Muscle of arm (tissue), 1 donor: ENCODE measurements at regions not wholly inside any gene's neighbourhood (a gene's known extent, or its start where the extent isn't known, plus 50 kb on each side); places are given as distances from the start of the nearest gene placed in this dataset.

Source experiments
- DNase-seq: peaks from one replicate; pipeline ENCODE4 v3.0.0-alpha.2; 2013

DNA sequence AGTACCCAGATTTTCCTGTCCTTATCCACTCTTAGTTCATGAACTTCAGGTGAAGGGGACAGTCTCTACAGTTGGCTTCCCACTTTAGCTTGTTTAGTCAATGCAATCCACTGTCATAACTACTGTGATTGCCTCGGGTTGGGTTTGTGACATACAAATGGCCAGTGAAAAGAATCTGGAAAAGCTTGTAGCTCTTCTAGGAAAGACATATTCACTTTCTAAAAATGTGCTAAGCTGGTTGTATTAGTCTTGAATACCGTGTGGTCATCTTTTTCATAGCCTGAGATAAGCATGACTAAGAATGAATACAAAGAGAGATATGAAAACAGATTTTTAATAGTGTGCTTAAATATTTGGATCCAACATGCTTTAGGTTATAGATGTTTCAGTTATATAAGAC is 1443.5 kb upstream of the IGFBP7 start:
- no peak for DNase-seq

DNA sequence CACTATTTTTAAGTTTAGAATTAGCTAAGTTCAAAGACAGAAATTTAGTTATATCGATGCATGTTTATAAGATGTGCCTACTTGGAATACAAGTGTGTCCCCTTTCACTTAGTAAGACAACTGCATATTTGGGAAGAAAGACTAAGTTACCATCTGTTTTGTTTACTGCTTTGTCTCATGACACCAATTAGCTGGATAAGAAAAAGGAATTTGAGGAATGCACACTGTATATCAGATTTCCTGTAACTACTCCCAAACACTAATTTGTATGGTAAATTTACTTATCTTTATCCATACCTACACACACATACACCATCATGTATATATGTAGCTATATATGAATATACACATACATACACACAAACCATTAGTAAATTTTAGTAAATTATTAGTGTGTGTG is 1442.8 kb upstream of the IGFBP7 start:
- no peak for DNase-seq

DNA sequence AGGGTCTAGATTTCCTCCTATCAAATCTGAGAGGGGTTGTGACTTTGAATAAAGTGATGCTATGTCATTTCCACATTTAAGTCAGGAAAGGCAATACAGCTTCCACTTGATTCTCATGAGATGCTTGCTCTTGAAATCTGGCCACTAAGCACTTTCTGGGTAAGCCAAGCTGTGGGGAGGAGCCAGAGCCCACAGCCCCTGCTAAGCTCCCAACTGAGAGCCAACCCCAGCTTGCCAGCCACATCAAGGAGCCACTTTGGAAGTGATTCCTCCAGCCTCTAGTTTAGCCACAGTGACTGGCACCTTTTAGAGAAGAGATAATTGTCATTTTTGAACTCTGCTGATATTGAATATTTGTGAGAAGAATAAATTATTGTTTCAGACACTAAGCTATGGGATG is 1441.5 kb upstream of the IGFBP7 start:
- DNase-seq, result no peak

DNA sequence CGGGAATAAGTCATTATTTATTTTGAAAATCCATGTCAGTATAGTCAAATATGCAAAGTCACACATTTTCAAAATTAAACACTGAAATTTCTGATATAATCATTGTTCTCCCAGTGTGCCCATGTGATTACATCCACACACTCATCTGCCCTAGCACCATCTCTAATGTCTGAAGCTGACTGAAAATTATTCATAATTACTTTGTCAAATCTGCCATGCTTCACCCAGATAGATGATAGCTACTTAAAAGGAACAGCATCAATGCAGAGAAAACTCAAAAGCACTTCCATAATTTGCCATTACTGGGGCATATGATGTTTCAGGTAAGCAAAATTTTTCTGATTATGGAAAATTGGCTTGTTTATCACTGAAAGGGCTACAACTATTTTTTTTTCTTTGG is 1433.3 kb upstream of the IGFBP7 start:
- DNase-seq, result no peak

DNA sequence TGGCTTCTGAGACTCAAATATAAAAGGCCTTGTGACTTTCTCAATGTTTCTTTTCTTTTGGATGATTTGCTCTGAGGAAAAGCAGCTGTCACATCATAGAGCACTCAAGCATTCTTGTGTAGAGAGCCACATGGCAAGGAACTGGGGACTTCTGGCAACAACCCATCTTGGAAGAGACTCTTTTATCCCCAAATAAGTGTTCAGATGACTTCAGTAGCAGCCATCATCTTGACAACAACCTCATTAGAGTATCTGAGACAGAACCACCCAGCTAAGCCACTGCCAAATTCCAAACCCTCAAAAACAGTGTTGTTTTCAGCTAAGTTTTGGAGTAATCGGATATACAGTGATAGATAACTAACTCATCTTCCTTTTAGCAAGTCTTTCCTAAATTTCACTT is 1431.7 kb upstream of the IGFBP7 start:
- no peak for DNase-seq

DNA sequence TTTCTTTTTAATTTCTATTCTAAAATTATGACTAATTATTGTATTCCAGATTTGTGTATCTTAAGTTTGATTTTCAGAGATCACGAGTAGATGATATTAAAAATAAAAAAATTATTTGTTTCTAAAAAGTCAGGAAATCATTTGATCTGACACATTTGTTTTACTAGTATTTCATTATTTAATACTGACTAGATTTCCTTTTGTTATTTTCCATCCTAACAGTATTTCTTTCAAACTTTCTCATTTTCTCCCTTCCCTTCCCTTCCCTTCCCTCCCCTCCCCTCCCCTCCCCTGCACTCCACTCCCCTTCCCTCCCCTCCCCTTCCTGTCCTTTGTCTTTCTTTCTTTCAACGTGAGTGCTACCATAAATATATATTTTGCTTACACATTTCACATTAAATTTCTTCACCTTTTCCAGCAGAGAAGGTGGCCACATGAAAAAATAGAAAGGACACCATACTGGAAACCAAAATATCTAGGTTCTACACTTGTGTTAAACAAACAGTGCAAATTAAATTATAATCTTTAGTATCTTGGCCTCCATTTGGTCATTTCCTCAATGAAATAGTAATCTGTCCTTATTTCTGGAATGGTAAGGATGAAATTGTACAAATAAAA is 1412.7 kb upstream of the IGFBP7 start:
- DNase-seq, result no peak

DNA sequence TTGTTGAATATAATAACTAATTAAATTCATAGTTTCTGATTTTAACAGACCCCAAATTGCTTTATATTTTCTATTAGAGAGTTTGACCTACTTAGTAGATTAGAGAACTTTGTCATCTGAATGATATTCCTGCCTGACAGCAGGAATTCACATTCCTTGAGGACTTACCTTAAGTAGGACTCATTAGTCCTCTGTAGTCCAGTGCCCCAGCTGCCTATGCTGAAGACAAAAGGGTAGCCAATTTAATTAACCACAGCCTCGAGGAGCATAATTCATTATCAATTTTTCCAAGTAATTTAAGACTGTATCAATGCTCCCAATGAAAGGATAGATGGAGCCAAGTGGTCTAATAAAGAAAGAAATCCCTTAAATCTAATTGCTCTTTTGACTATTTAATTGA is 1405.0 kb upstream of the IGFBP7 start:
- DNase-seq, result no peak

DNA sequence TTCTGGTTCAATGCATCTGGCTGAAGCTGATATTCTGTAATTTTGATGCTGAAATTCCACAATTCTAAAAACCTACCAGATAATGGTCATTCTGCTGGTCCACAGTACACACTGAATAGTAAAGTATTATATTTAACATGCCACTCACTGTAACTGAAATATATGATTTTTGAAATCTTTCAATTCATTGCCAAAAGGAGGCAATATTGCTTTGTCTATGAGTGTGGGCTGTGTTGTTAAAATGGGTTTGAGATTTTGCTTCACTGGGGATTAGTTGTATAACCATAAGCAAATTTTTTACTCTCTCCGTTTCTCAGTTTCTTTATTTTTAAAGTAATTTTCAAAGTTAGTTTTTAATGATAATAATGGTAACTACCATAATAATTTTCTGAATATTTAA is 1404.1 kb upstream of the IGFBP7 start:
- no peak for DNase-seq

DNA sequence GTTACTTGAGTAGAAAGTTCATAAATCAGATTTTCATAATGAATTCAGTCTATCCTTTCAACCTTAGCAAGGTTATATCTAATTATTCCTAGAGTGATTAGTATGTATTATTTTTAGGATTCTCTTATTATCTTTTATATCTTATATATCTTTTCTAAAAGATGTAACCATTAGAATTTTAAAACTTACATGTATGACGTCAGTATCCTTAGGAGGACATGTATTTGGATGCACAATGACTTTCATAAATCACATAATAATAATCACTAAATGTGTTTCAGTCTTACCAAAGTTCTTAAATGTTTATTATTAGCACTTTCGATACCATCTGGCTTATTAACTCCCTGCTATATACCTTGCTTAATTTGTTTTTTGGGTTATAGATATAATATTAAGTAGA is 1400.5 kb upstream of the IGFBP7 start:
- DNase-seq, result no peak

DNA sequence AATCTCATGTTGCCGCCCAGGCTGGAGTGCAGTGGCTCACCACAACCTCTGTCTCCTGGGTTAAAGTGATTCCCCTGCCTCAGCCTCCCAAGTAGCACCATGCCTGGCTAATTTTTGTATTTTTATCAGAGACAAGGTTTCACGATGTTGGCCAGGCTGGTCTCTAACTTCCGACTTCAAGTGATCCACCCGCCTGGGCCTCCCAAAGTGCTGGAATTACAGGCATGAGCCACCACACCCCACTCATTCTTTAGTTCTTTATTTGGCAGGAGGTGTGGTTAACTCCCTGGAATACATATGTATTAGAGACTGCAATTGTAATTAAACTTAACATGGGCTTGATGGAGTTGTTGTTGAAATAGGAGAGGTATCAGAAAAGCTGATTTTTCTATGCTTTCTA is 1396.9 kb upstream of the IGFBP7 start:
- DNase-seq, result no peak

DNA sequence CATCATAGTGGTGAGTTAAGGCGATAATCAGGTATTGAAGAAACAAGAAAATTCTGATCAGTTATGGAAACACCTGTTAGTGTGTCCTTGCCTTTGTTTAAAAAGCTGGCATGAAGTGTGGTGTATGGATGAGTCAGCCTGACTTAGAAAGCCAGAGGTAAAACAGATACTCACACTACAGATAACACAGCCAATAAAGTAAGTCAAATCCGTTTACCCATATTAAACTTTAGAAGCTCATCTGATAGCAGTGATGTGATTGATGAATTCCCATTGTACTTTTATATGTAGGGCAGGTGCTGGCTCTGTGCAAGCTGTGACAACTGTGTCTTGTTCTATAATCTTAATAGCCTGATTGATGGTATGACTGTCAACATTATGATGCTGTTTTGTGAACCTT is 1392.7 kb upstream of the IGFBP7 start:
- DNase-seq, result no peak

DNA sequence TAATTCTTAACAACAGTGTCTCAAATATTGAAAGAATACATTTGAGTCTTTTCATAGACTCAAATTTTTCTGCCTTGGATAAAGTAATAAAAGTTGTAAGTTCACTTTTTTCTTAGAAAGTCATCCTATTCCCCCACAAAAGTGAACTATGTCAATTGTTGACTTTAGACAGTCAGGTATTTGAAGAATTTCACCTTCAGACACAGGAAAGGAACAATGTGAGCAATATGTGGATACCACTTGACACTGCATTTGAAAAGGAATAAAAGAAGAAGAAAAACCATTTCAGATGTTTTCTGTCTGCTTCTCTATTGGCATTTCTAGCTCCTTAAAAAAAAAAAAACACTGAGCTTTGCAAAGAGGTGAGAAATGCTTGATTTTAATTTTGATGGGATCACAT is 1389.0 kb upstream of the IGFBP7 start:
- DNase-seq, result no peak

DNA sequence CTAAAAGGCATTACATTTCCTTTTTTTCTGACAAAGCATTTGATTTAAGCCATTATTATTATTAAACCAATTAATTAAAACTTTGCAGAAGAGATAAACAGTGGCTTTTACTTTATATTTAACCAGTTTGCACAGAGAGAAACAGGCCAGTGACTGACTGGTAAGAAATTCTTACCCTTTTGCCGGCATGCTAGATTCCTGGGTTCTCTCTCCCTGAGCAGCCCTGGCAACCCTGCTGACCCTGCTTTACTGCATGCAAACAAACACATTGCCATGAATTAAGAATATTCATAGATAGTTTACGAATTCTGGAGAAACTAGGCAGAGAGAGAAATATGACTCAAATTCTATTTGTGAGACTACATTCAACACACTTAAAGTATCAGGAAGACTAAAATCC is 1381.4 kb upstream of the IGFBP7 start:
- DNase-seq, result no peak

DNA sequence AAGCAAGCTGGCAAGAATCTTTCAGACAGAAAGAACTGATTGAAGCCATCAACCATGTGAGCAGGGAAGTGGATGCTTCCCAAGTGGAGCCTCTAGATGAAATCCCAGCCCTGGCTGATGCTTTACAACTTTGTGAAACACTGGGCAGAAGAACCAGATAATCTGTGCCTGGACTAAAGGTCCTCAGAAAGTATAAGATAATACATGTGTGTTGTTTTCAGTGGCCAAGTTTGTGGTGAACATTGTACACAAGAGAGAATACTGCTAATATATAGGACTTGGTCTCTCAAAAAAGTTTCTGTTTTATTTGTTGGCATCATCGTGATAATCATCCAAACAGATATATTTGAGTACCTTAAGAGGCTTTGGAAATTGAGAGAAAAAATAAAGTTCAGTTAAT is 1367.8 kb upstream of the IGFBP7 start:
- peak; percentile 23 for DNase-seq

DNA sequence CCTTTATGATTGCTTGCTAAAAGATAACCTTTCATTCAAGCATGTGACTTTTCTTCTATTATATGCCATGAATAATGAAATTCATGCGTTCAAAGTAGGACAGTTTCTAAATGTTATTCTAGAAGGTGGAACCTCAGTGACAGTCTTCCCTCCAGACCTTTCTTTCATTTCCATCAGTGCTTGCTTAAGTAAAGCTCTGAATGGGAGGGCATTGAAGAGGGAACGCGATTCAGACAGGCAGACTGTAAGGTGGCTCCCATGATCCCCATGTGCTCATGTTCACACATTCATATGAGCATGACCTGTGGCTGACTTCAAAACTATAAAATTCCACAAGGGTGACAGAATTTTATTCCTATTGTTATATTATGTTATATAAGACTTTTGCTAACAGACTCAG is 1367.3 kb upstream of the IGFBP7 start:
- DNase-seq, result no peak

DNA sequence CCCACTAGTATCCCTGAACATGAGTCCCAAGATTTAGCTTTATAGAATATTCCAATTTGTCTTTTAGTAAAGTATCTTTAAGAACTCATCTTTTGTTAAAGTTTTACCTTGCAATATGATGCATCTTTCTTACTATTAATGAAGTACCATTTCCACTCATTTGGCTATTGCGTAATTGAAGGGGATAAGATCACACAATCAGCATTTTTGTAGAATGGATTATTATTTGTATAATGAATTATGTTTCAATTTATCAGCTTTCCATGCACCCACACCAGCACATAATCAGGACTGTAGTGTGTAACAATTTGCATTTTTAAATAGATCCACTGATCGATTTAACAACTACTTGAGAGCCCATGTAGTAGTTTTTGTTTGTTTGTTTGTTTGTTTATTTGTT is 1364.9 kb upstream of the IGFBP7 start:
- DNase-seq, result no peak

DNA sequence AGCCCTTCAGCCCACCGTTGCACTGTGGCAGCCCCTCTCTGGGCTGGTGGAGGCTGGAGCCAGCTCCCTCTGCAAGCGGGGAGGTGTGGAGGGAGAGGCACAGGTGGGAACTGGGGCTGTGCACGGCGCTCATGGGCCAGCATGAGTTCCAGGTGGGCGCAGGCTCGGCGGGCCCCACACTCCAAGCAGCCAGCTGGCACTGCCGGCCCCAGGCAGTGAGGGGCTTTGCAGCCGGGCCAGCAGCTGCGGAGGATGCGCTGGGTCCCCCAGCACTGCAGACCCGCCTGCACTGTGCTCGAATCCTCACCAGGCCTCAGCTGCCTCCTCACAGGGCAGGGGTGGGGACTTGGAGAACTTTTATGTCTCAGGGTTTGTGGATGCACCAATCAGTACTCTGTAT is 1354.8 kb upstream of the IGFBP7 start:
- no peak for DNase-seq

DNA sequence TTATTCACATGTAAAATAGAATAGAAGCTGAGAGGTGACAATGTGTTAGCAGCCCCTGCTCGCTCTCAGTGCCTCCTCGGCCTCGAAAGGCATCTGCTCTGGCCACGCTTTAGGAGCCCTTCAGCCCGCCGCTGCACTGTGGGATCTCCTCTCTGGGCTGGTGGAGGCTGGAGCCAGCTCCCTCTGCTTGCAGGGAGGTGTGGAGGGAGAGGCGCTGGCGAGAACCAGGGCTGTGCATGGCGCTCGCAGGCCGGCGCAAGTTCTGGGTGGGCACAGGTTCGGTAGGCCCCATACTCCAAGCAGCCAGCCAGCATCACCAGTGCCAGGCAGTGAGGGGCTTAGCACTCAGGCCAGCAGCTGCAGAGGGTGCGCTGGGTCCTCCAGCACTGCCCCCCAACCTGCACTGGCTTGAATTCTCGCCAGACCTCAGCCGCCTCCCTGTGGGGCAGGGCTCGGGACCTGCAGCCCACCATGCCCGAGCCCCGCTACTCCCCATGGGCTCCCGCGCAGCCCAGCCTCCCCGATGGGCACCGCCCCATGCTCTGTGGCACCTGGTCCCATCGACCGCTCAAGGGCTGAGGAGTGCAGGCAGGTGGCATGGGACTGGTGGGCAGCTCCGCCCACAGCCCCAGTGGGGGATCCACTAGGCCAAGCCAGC is 1346.7 kb upstream of the IGFBP7 start:
- no peak for DNase-seq

DNA sequence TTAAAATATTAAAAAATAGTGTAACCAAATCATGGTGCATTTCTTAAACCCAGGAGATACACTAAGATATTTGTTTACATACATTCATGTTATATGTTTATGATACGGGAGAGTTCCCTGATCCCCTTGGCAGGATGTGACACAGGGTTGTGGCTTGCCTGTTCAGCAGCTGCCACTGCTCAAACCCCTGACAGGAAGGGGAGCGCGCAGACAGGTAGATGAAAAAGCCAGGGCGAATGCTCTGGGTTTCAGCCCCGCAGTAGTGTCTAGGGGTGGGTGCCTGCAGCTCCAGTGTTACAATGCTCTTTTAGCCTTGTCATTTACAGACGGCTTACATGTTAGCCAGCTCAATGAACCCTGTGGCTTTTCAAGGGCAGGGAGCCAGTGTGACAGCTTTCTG is 1343.8 kb upstream of the IGFBP7 start:
- no peak for DNase-seq

DNA sequence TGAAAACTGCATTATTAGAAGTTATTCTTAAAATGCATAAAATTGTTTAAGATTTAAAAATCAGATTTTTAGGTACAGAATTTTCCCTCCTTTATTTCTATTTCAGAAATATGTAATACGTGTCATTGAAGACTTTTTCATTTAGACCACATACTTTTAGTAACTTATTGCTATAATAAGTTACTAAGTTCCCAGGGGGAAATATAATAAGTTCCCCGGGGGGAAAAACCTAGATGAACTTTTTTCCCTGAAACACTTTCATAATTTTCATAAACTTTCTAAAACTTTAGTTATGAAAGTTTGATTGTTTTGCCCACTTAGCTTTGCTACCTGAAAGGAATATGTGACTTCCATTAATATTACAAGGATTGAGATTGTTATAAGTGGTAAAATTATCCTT is 1341.5 kb upstream of the IGFBP7 start:
- DNase-seq, result no peak

DNA sequence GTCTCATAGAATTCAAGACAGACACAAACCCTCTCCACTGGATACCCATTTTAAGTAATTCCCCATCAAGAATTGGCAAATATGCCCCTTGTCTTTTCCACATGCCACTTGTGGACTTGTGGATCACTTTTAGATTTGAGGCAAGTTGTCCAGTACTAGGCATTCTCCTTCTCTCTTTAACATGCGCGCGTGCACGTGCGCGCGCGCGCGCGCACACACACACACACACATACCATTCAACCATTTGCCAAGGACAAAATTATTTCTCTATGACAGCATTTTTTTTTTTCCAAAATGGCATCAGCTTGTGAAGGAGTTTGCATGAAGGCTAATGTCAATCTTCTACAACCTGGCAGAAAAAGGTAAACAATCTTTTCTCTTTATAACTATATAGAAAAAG is 1325.7 kb upstream of the IGFBP7 start:
- DNase-seq, result no peak

DNA sequence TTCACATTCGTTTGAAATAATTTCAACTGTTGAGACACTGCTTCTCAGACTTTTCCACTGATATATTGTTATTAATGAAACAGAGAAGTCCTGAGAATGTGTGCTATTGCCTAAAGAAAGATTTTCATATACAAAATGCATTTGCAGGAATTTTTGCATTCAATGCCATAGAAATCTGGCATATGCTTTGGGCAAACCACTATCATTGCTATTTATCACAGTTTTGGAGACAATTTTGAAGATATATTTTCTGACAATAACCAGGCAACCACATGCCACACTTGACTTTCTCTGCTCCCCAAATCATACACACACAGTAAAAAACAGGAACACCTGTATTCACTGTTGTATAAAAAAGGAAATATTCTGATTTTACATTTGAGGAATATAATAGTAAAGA is 1303.7 kb upstream of the IGFBP7 start:
- DNase-seq, result no peak

DNA sequence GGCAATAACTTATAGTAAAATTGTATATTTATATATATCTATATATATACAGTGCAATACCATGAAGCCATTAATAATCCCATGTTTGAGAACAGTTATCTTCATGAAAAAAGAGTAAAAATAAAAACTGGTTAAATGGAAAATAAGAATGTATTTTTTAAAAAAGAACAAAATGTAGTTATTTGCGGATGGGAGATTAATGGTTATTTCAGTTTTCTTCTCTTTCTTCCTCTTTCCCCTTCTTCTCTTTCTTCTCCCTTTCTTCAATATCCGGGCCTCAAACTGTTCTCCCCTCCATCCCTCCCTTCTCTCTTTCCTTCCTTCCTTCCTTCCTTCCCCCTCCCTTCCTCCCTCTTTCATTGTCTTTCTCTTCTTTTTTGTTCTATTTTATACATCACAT is 1301.7 kb upstream of the IGFBP7 start:
- no peak for DNase-seq

DNA sequence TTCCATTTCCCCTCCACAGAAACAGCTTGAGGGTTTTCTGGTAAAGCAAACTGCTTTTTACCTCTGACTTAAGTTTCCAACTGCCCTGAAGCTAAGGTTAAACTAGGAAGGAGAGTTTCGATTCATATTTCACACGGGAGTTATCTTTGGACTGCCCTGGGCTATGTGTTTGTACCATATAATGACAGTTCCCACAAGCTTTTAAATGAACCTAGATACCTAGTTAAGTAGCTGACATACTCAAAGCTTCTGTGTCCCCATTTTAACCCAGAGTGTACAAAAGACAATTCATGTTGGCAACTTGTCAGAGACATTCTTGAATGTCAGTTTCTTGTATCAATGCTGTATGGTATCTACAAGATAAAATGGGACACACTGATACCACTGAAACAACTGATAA is 1296.6 kb upstream of the IGFBP7 start:
- DNase-seq, result no peak
